Ishikawa (cell line): ENCODE measurements at regions not wholly inside any gene's neighbourhood (a gene's known extent, or its start where the extent isn't known, plus 50 kb on each side); places are given as distances from the start of the nearest gene placed in this dataset.

ENCODE experiments used
- CEBPB ChIP-seq: IDR thresholded peaks from 2 replicates; pipeline ENCODE4 v1.6.1; 2012
- CREB1 ChIP-seq: IDR thresholded peaks from 2 replicates; pipeline ENCODE4 v1.6.1; 2012; ENCODE audit warnings: low read depth
- EP300 ChIP-seq: IDR thresholded peaks from 2 replicates; pipeline ENCODE4 v1.6.1; 2012; ENCODE audit warnings: borderline replicate concordance
- FOXM1 ChIP-seq: IDR thresholded peaks from 2 replicates; pipeline ENCODE4 v1.6.1; 2012; ENCODE audit warnings: low read depth, borderline replicate concordance
- NFIC ChIP-seq: IDR thresholded peaks from 2 replicates; pipeline ENCODE4 v1.6.1; 2012
- RAD21 ChIP-seq: IDR thresholded peaks from 2 replicates; pipeline ENCODE4 v1.6.1; 2012; ENCODE audit warnings: low read depth
- TAF1 ChIP-seq: IDR thresholded peaks from 2 replicates; pipeline ENCODE4 v1.6.1; 2012; ENCODE audit warnings: low read depth, mild to moderate bottlenecking
- TCF12 ChIP-seq: IDR thresholded peaks from 2 replicates; pipeline ENCODE4 v1.6.1; 2012; ENCODE audit warnings: low read depth
- TEAD4 ChIP-seq: IDR thresholded peaks from 2 replicates; pipeline ENCODE4 v1.6.1; 2012
- YY1 ChIP-seq: IDR thresholded peaks from 2 replicates; pipeline ENCODE4 v1.6.1; 2012; ENCODE audit warnings: low read depth
- TF ChIP-seq, protein P1 (sequence below): IDR thresholded peaks from 2 replicates; pipeline ENCODE4 v1.6.1; 2012
- TF ChIP-seq, protein P2 (sequence below): IDR thresholded peaks from 2 replicates; pipeline ENCODE4 v1.6.1; 2012; ENCODE audit warnings: low read depth, mild to moderate bottlenecking
- TF ChIP-seq, protein P3 (sequence below): IDR thresholded peaks from 2 replicates; pipeline ENCODE4 v1.6.1; 2012

DNA sequence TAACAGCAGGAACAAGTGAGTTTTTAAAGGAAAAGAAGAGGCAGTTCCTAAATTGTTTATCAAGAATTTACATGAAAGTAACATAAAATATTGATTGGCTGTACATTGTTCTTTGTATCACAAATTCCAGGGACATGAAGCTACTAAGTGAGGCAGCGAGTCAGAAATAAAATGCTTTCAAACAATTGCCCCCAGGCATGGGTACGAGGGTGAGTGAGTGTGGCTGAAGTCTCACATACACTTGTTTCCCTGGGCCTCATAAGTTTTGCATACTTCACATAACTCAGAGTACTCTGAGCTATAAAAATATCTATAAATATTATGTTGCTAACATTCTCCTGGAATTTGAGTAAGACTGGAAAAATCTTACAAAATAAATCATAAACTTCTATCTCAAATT lies 511.6 kb upstream of the PRKX start:
- no peak for TF ChIP-seq NFIC
- TF ChIP-seq, protein P1, sequence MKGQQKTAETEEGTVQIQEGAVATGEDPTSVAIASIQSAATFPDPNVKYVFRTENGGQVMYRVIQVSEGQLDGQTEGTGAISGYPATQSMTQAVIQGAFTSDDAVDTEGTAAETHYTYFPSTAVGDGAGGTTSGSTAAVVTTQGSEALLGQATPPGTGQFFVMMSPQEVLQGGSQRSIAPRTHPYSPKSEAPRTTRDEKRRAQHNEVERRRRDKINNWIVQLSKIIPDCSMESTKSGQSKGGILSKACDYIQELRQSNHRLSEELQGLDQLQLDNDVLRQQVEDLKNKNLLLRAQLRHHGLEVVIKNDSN, result no peak
- no peak for TF ChIP-seq RAD21
- TF ChIP-seq YY1, result no peak
- TF ChIP-seq, protein P2, sequence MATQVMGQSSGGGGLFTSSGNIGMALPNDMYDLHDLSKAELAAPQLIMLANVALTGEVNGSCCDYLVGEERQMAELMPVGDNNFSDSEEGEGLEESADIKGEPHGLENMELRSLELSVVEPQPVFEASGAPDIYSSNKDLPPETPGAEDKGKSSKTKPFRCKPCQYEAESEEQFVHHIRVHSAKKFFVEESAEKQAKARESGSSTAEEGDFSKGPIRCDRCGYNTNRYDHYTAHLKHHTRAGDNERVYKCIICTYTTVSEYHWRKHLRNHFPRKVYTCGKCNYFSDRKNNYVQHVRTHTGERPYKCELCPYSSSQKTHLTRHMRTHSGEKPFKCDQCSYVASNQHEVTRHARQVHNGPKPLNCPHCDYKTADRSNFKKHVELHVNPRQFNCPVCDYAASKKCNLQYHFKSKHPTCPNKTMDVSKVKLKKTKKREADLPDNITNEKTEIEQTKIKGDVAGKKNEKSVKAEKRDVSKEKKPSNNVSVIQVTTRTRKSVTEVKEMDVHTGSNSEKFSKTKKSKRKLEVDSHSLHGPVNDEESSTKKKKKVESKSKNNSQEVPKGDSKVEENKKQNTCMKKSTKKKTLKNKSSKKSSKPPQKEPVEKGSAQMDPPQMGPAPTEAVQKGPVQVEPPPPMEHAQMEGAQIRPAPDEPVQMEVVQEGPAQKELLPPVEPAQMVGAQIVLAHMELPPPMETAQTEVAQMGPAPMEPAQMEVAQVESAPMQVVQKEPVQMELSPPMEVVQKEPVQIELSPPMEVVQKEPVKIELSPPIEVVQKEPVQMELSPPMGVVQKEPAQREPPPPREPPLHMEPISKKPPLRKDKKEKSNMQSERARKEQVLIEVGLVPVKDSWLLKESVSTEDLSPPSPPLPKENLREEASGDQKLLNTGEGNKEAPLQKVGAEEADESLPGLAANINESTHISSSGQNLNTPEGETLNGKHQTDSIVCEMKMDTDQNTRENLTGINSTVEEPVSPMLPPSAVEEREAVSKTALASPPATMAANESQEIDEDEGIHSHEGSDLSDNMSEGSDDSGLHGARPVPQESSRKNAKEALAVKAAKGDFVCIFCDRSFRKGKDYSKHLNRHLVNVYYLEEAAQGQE, result no peak
- TF ChIP-seq TAF1, result no peak
- TF ChIP-seq TEAD4, result no peak
- TF ChIP-seq, protein P3, sequence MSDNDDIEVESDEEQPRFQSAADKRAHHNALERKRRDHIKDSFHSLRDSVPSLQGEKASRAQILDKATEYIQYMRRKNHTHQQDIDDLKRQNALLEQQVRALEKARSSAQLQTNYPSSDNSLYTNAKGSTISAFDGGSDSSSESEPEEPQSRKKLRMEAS, result no peak
- TF ChIP-seq TCF12, result no peak
- no peak for TF ChIP-seq FOXM1
- TF ChIP-seq CREB1, result no peak
- TF ChIP-seq EP300, result no peak
- TF ChIP-seq CEBPB, result no peak
